B cell (primary cell): ENCODE measurements at regions not wholly inside any gene's neighbourhood (a gene's known extent, or its start where the extent isn't known, plus 50 kb on each side); places are given as distances from the start of the nearest gene placed in this dataset.
"Not testable (repeated sequence)": the region's sequence is repeated elsewhere in the genome, so short reads cannot be mapped to it uniquely, and the experiment has no call there.

Source experiments
- ATAC-seq: fragments of 200-7000 bp; cut with Tn5 transposase; one replicate; pipeline ENCODE4 v1.10.0; 2021; ENCODE audit warnings: low read depth, mild to moderate bottlenecking, moderate number of reproducible peaks, moderate library complexity
- CTCF ChIA-PET: fragments of 350-600 bp; sonication (Branson Sonifier 250); formaldehyde crosslinking; loops from one replicate; lab custom pipeline; 2021; ENCODE audit warnings: antibody characterized with exemption, inconsistent platforms; lab: Charles Lee
- POLR2A ChIA-PET: fragments of 350-600 bp; sonication (Branson Sonifier 250); formaldehyde crosslinking; loops from one replicate; lab custom pipeline; 2021; ENCODE audit warnings: antibody characterized with exemption; lab: Charles Lee
- DNase-seq: peaks from one replicate; pipeline ENCODE4 v3.0.0; 2013
- H2AFZ ChIP-seq: 2 replicates; pipeline ENCODE4 v1.6.1; 2012; ENCODE audit warnings: mild to moderate bottlenecking, low read depth, low read length; ENCODE audit not compliant: insufficient read depth, poor library complexity, severe bottlenecking
- H3K27ac ChIP-seq, 2 donors: 1 replicate in 1 of 2; 2 replicates in 1 of 2; pipeline ENCODE4 v1.5.1; 2012 to 2013; ENCODE audit warnings: low read length in 2 of 2, mild to moderate bottlenecking in 2 of 2, moderate library complexity in 1 of 2
- H3K27me3 ChIP-seq, 4 experiments: fragments of 200-600 bp in 1 of 4; sonication (generic) in 1 of 4; replicated peaks in 1 of 4; 1 replicate in 2 of 4; 2 replicates in 2 of 4; pipeline versions ENCODE4 v1.6.1 to v1.7.0; 2013 to 2016; ENCODE audit warnings: low read length in 3 of 4, mild to moderate bottlenecking in 2 of 4, mixed read lengths in 1 of 4, moderate library complexity in 1 of 4; ENCODE audit not compliant: insufficient read depth in 4 of 4, control insufficient read depth in 3 of 4; ENCODE audit errors: control extremely low read depth in 1 of 4
- H3K36me3 ChIP-seq, 2 experiments: replicated peaks in 1 of 2; 1 replicate in 1 of 2; 2 replicates in 1 of 2; pipeline versions ENCODE4 v1.6.1 to v1.7.1; 2013; ENCODE audit warnings: low read length in 1 of 2; ENCODE audit not compliant: insufficient read depth in 2 of 2, control insufficient read depth in 1 of 2; ENCODE audit errors: control extremely low read depth in 1 of 2, extremely low read depth in 1 of 2
- H3K4me1 ChIP-seq, 2 donors: fragments of 200-600 bp in 1 of 2; sonication (generic) in 1 of 2; 1 replicate in 1 of 2; 2 replicates in 1 of 2; pipeline versions ENCODE4 v1.5.1 to v1.6.1; 2013 to 2017; ENCODE audit warnings: low read length in 2 of 2; ENCODE audit not compliant: control insufficient read depth in 2 of 2, insufficient read depth in 2 of 2
- H3K4me2 ChIP-seq: replicated peaks from 2 replicates; pipeline ENCODE3; 2012; ENCODE audit warnings: mild to moderate bottlenecking, low read depth, low read length; ENCODE audit not compliant: poor library complexity, severe bottlenecking
- H3K4me3 ChIP-seq, 5 experiments: fragments of 200-600 bp in 1 of 5; sonication (generic) in 1 of 5; 1 replicate in 3 of 5; 2 replicates in 2 of 5; pipeline versions ENCODE4 v1.5.1 to v1.7.0; 2011 to 2016; ENCODE audit warnings: low read length in 4 of 5, mild to moderate bottlenecking in 4 of 5, low read depth in 2 of 5, control low read depth in 1 of 5, moderate library complexity in 1 of 5; ENCODE audit not compliant: insufficient read depth in 1 of 5; ENCODE audit errors: control extremely low read depth in 1 of 5, extremely low read depth in 1 of 5
- H3K79me2 ChIP-seq: fragments of 200-600 bp; sonication (generic); one replicate; pipeline ENCODE4 v1.6.0; 2016; ENCODE audit warnings: low read length; ENCODE audit not compliant: control insufficient read depth, insufficient read depth
- H3K9ac ChIP-seq: fragments of 200-600 bp; sonication (generic); 2 replicates; pipeline ENCODE4 v1.6.1; 2017; ENCODE audit warnings: mild to moderate bottlenecking, low read length, moderate library complexity
- H3K9me3 ChIP-seq, 3 donors: one replicate each; pipeline versions ENCODE4 v1.6.1 to v1.7.1; 2013; ENCODE audit warnings: low read length in 2 of 3; ENCODE audit not compliant: control insufficient read depth in 2 of 3, insufficient read depth in 1 of 3; ENCODE audit errors: control extremely low read depth in 1 of 3
- H4K20me1 ChIP-seq: 2 replicates; pipeline ENCODE4 v1.6.0; 2012; ENCODE audit warnings: mild to moderate bottlenecking, low read length; ENCODE audit not compliant: insufficient read depth, control insufficient read depth, poor library complexity, severe bottlenecking
- H3K27ac Mint-ChIP-seq: one replicate; pipeline ENCODE4 v1.8.0; 2021; ENCODE audit warnings: mixed read lengths
- H3K27me3 Mint-ChIP-seq: one replicate; pipeline ENCODE4 v1.8.0; 2021; ENCODE audit warnings: mixed read lengths
- H3K4me1 Mint-ChIP-seq: one replicate; pipeline ENCODE4 v1.8.0; 2021; ENCODE audit warnings: mixed read lengths
- H3K4me3 Mint-ChIP-seq: one replicate; pipeline ENCODE4 v1.8.0; 2021; ENCODE audit warnings: mixed read lengths
- H3K9me3 Mint-ChIP-seq: one replicate; pipeline ENCODE4 v1.8.0; 2022; ENCODE audit warnings: mixed read lengths; ENCODE audit not compliant: insufficient read depth
- CTCF ChIP-seq: fragments of 200-600 bp; IDR thresholded peaks from one replicate; pipeline ENCODE4 v1.8.0; 2022; ENCODE audit warnings: antibody characterized with exemption, mild to moderate bottlenecking
- EZH2 ChIP-seq: IDR thresholded peaks from 2 replicates; pipeline ENCODE4 v1.6.1; 2012; ENCODE audit warnings: borderline replicate concordance, low read depth, mild to moderate bottlenecking, moderate library complexity, low read length; ENCODE audit not compliant: insufficient read depth, poor library complexity, severe bottlenecking
- WGBS: methylation state at CpG from one replicate; pipeline ENCODE4 v1.1.5; 2013; ENCODE audit warnings: missing lambda C conversion rate; ENCODE audit not compliant: insufficient coverage; 5-methylcytosine and 5-hydroxymethylcytosine counted together
- intact Hi-C: fragments of 100-400 bp; cut with micrococcal nuclease; formaldehyde crosslinking; loops from one replicate; pipeline ENCODE4 v1.10.0; 2022

- no peak overlapping the region for H3K4me3 Mint-ChIP-seq
- H3K4me2 ChIP-seq = no peak overlapping the region
These were observed 320.9 kb upstream of the SASH1 start for GRCh38 chr6:148021699-148022098.

GRCh38 chr6:148022279-148022678, 320.4 kb upstream of the SASH1 start:
- H3K4me3 Mint-ChIP-seq, H3K4me1 Mint-ChIP-seq, H4K20me1 ChIP-seq, H3K4me2 ChIP-seq, DNase-seq, H3K36me3 ChIP-seq, H3K27me3 ChIP-seq, H3K27ac ChIP-seq, H3K9me3 Mint-ChIP-seq, ATAC-seq, H3K9me3 ChIP-seq, H3K27ac Mint-ChIP-seq, H3K4me3 ChIP-seq, CTCF ChIA-PET, H3K27me3 Mint-ChIP-seq, POLR2A ChIA-PET, H3K79me2 ChIP-seq, H3K4me1 ChIP-seq, H3K9ac ChIP-seq, H2AFZ ChIP-seq, intact Hi-C loops: not testable (repeated sequence)
- 98% methylated on average over 7 of the region's 8 CpGs for WGBS

More at GRCh38 chr6:148021699-148022098, 320.9 kb upstream of the SASH1 start:
- no peak for TF ChIP-seq EZH2
- TF ChIP-seq CTCF = no peak
- Mint-ChIP-seq H3K27ac (no peak overlapping the region), H3K9me3 (peaks cover 8% of the 10 kb centered on the region), H3K4me1 (no peaks in the 10 kb centered on the region), H3K27me3 (no peaks in the 10 kb centered on the region)
- Histone ChIP-seq H3K4me1 (no peaks in the 10 kb centered on the region), H3K27ac (no peak overlapping the region), H3K27me3 (no peaks in the 10 kb centered on the region), H3K36me3 (no peaks in the 10 kb centered on the region), H3K4me3 (no peak overlapping the region), H2AFZ (no peak overlapping the region), H3K9ac (no peak overlapping the region), H3K79me2 (no peaks in the 10 kb centered on the region), H4K20me1 (no peaks in the 10 kb centered on the region), H3K9me3 (no peaks in the 10 kb centered on the region)
- ATAC-seq (no peak), DNase-seq (no peak)
- CTCF ChIA-PET = no interaction called here
- intact Hi-C loops = no loop called here
- 83% methylated on average over 4 of the region's 5 CpGs for WGBS
- POLR2A ChIA-PET = no interaction called here
